Tibial nerve (tissue), 4 donors: ENCODE measurements at regions not wholly inside any gene's neighbourhood (a gene's known extent, or its start where the extent isn't known, plus 50 kb on each side); places are given as distances from the start of the nearest gene placed in this dataset.

Experiments used
- DNase-seq, 2 donors: peaks; one replicate each; pipeline ENCODE4 v3.0.0-alpha.2; 2019; ENCODE audit warnings: low spot score in 2 of 2
- H3K27ac ChIP-seq, 4 donors: fragments of 200-600 bp; sonication (generic) in 3 of 4; one replicate each; pipeline ENCODE4 v1.5.1; 2017 to 2019; ENCODE audit warnings: mild to moderate bottlenecking in 1 of 4
- H3K27me3 ChIP-seq, 2 donors: fragments of 200-600 bp; sonication (generic) in 1 of 2; one replicate each; pipeline versions ENCODE4 v1.5.1 to v1.6.0; 2017 to 2019
- H3K36me3 ChIP-seq, 3 donors: fragments of 200-600 bp; sonication (generic); one replicate each; pipeline ENCODE4 v1.5.1; 2018 to 2019
- H3K4me1 ChIP-seq, 4 donors: fragments of 200-600 bp; sonication (generic) in 3 of 4; one replicate each; pipeline ENCODE4 v1.5.1; 2017 to 2019
- H3K4me3 ChIP-seq, 4 donors: fragments of 200-600 bp; sonication (generic) in 3 of 4; one replicate each; pipeline ENCODE4 v1.5.1; 2017 to 2019; ENCODE audit warnings: mild to moderate bottlenecking in 1 of 4, moderate library complexity in 1 of 4
- H3K9me3 ChIP-seq, 4 donors: fragments of 200-600 bp; sonication (generic) in 3 of 4; one replicate each; pipeline ENCODE4 v1.5.1; 2017 to 2019
- CTCF ChIP-seq, 5 experiments: fragments of 200-600 bp in 3 of 5; fragments of 450-650 bp in 2 of 5; sonication (generic) in 3 of 5; IDR thresholded peaks; one replicate each; pipeline ENCODE4 v1.5.1; 2016 to 2019; ENCODE audit warnings: antibody characterized with exemption in 5 of 5, mild to moderate bottlenecking in 3 of 5, moderate library complexity in 2 of 5
- EP300 ChIP-seq, 2 donors: sonication (generic); formaldehyde crosslinking; IDR thresholded peaks; one replicate each; pipeline ENCODE4 v1.6.1; 2017; ENCODE audit warnings: antibody characterized with exemption in 2 of 2, mild to moderate bottlenecking in 1 of 2
- POLR2A ChIP-seq, 2 donors: fragments of 450-650 bp; IDR thresholded peaks; one replicate each; pipeline ENCODE4 v1.6.1; 2017; ENCODE audit warnings: antibody characterized with exemption in 2 of 2, mild to moderate bottlenecking in 2 of 2, moderate library complexity in 2 of 2
- WGBS, 2 donors: methylation state at CpG; one replicate each; pipeline ENCODE4 v1.1.5; 2018; 5-methylcytosine and 5-hydroxymethylcytosine counted together

GRCh38 chr5:155831491-155831890 is 495.5 kb upstream of the SGCD start:
- no peaks in the 10 kb centered on the region for H3K4me1 ChIP-seq
- H3K4me3 ChIP-seq, result no peak overlapping the region
- DNase-seq, result no peak
- no peaks in the 10 kb centered on the region for H3K27me3 ChIP-seq
- 85 to 89% methylated on average over 4 of the region's 4 CpGs for WGBS, 2 donors
- no peaks in the 10 kb centered on the region for H3K36me3 ChIP-seq
- no peak for TF ChIP-seq EP300 (IDR thresholded peaks at IDR 0.05)
- no peak for TF ChIP-seq POLR2A (IDR thresholded peaks at IDR 0.05)
- no peak for TF ChIP-seq CTCF (IDR thresholded peaks at IDR 0.05)
- H3K27ac ChIP-seq, result no peak overlapping the region
- no peaks in the 10 kb centered on the region for H3K9me3 ChIP-seq

- no peak overlapping the region for H3K27ac ChIP-seq
- no peaks in the 10 kb centered on the region for H3K36me3 ChIP-seq
- H3K9me3 ChIP-seq, result no peaks in the 10 kb centered on the region
- TF ChIP-seq EP300 (IDR thresholded peaks at IDR 0.05), result no peak
- no peak for TF ChIP-seq POLR2A (IDR thresholded peaks at IDR 0.05)
- TF ChIP-seq CTCF (IDR thresholded peaks at IDR 0.05), result no peak
- no peaks in the 10 kb centered on the region for H3K27me3 ChIP-seq
- H3K4me3 ChIP-seq, result no peak overlapping the region
- no peak for DNase-seq
- 90 to 94% methylated on average over 1 of the region's 1 CpG for WGBS, 2 donors
- H3K4me1 ChIP-seq, result no peaks in the 10 kb centered on the region
These were observed 493.7 kb upstream of the SGCD start for GRCh38 chr5:155833287-155833686.

GRCh38 chr5:155834271-155834975 is 492.5 kb upstream of the SGCD start:
- Histone ChIP-seq H3K27me3 (no peaks in the 10 kb centered on the region), H3K9me3 (no peaks in the 10 kb centered on the region), H3K36me3 (no peaks in the 10 kb centered on the region), H3K27ac (no peak overlapping the region), H3K4me3 (no peak overlapping the region), H3K4me1 (no peaks in the 10 kb centered on the region)
- no peak for DNase-seq
- TF ChIP-seq CTCF (IDR thresholded peaks at IDR 0.05), result no peak
- TF ChIP-seq POLR2A (IDR thresholded peaks at IDR 0.05), result no peak
- TF ChIP-seq EP300 (IDR thresholded peaks at IDR 0.05), result no peak
- WGBS, 2 donors, result 82 to 89% methylated on average over 9 of the region's 9 CpGs

GRCh38 chr5:155836089-155836803 is 490.7 kb upstream of the SGCD start:
- H3K4me3 ChIP-seq, result no peak overlapping the region
- 76 to 85% methylated on average over 4 of the region's 4 CpGs for WGBS, 2 donors
- H3K9me3 ChIP-seq, result no peaks in the 10 kb centered on the region
- no peaks in the 10 kb centered on the region for H3K4me1 ChIP-seq
- no peaks in the 10 kb centered on the region for H3K36me3 ChIP-seq
- H3K27me3 ChIP-seq, result no peaks in the 10 kb centered on the region
- H3K27ac ChIP-seq, result no peak overlapping the region
- TF ChIP-seq CTCF (IDR thresholded peaks at IDR 0.05) (no peak), POLR2A (IDR thresholded peaks at IDR 0.05) (no peak), EP300 (IDR thresholded peaks at IDR 0.05) (no peak)
- DNase-seq, result no peak

DNA sequence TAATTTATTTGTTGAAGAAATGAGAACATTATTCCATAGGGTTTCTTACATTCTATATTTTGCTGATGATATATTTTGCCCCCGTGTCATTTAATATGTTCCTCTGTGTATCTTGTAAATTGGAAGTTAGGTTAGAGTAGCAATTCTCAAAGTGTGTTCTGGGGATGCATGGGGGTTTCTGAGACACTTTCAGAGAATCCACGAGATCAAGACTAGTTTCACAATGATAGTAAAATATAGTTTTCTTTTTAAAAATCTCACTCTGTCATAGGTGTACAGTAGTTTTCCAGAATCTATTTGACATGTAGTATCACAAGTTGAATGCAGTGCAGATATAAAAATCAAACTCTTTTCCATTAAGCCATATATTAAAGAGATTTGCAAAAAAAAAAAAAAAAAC is 488.6 kb upstream of the SGCD start:
- Histone ChIP-seq H3K9me3 (no peaks in the 10 kb centered on the region), H3K4me1 (no peaks in the 10 kb centered on the region), H3K27ac (no peak overlapping the region), H3K36me3 (no peaks in the 10 kb centered on the region), H3K27me3 (no peaks in the 10 kb centered on the region), H3K4me3 (no peak overlapping the region)
- DNase-seq, result no peak
- 77 to 80% methylated on average over 2 of the region's 2 CpGs for WGBS, 2 donors
- TF ChIP-seq EP300 (IDR thresholded peaks at IDR 0.05) (no peak), CTCF (IDR thresholded peaks at IDR 0.05) (no peak), POLR2A (IDR thresholded peaks at IDR 0.05) (no peak)
